Right lobe of liver (tissue), 4 donors: ENCODE measurements at regions not wholly inside any gene's neighbourhood (a gene's known extent, or its start where the extent isn't known, plus 50 kb on each side); places are given as distances from the start of the nearest gene placed in this dataset.

ENCODE experiments used
- CTCF ChIP-seq, 4 donors: fragments of 200-600 bp in 3 of 4; fragments of 450-650 bp in 1 of 4; IDR thresholded peaks; one replicate each; pipeline versions ENCODE4 v1.5.1 to v1.8.0; 2016 to 2022; ENCODE audit warnings: antibody characterized with exemption in 4 of 4, mild to moderate bottlenecking in 2 of 4
- POLR2A ChIP-seq: fragments of 450-650 bp; IDR thresholded peaks from one replicate; pipeline ENCODE4 v1.6.1; 2017; ENCODE audit warnings: antibody characterized with exemption, mild to moderate bottlenecking
- donor health status: DM: no; HTN: no; CAD: no.
- donor health status: DM: no; HTN: no; CAD: no.
- donor health status: DM: no; HTN: yes; CAD: no.

- TF ChIP-seq CTCF (IDR thresholded peaks at IDR 0.05) (no peak), POLR2A (no peak)
These were observed 684.5 kb downstream of the BCL11A start for GRCh38 chr2:59868981-59869380.
